NCI-H146 treated with DMSO at 0.1 percent for 48 hours (cell line): ENCODE measurements at regions not wholly inside any gene's neighbourhood (a gene's known extent, or its start where the extent isn't known, plus 50 kb on each side); places are given as distances from the start of the nearest gene placed in this dataset.
"Not testable (repeated sequence)": the region's sequence is repeated elsewhere in the genome, so short reads cannot be mapped to it uniquely, and the experiment has no call there.

Experiments
- DNase-seq: peaks from one replicate; lab custom pipeline; 2025; ENCODE audit not compliant: unreplicated experiment; lab: John Stamatoyannopoulos, UW

GRCh38 chr2:230593765-230594164 is 118.9 kb upstream of the CAB39 start:
- no peak for DNase-seq

GRCh38 chr2:230594286-230594840 is 118.3 kb upstream of the CAB39 start:
- no peak for DNase-seq

- DNase-seq = no peak
These were observed 112.8 kb upstream of the CAB39 start for GRCh38 chr2:230599853-230600252.

- no peak for DNase-seq
These were observed 112.4 kb upstream of the CAB39 start for GRCh38 chr2:230600285-230600684.

- no peak for DNase-seq
These were observed 111.8 kb upstream of the CAB39 start for GRCh38 chr2:230600881-230601280.

- DNase-seq = no peak
These were observed 111.1 kb upstream of the CAB39 start for GRCh38 chr2:230601510-230601909.

GRCh38 chr2:230602562-230603230 is 109.9 kb upstream of the CAB39 start:
- no peak for DNase-seq

GRCh38 chr2:230603317-230603716 is 109.3 kb upstream of the CAB39 start:
- DNase-seq = not testable (repeated sequence)

GRCh38 chr2:230604158-230604557 is 108.5 kb upstream of the CAB39 start:
- not testable (repeated sequence) for DNase-seq

- DNase-seq = no peak
These were observed 98.6 kb upstream of the CAB39 start for GRCh38 chr2:230614040-230614439.

- no peak for DNase-seq
These were observed 97.7 kb upstream of the CAB39 start for GRCh38 chr2:230614913-230615332.

- DNase-seq = not testable (repeated sequence)
These were observed 95.4 kb upstream of the CAB39 start for GRCh38 chr2:230617256-230617706.

- no peak for DNase-seq
These were observed 93.2 kb upstream of the CAB39 start for GRCh38 chr2:230619491-230619890.

GRCh38 chr2:230625220-230625619 is 87.4 kb upstream of the CAB39 start:
- not testable (repeated sequence) for DNase-seq

GRCh38 chr2:230627091-230627490 is 85.6 kb upstream of the CAB39 start:
- not testable (repeated sequence) for DNase-seq

- no peak for DNase-seq
These were observed 84.6 kb upstream of the CAB39 start for GRCh38 chr2:230627806-230628724.

- DNase-seq = no peak
These were observed 81.2 kb upstream of the CAB39 start for GRCh38 chr2:230631470-230631869.

GRCh38 chr2:230634146-230634545 is 78.5 kb upstream of the CAB39 start:
- DNase-seq = no peak

- not testable (repeated sequence) for DNase-seq
These were observed 77.8 kb upstream of the CAB39 start for GRCh38 chr2:230634721-230635313.

GRCh38 chr2:230636684-230637271 is 75.9 kb upstream of the CAB39 start:
- DNase-seq = no peak

GRCh38 chr2:230637486-230637885 is 75.2 kb upstream of the CAB39 start:
- DNase-seq = not testable (repeated sequence)
